HG03159 (cell line): ENCODE measurements at regions not wholly inside any gene's neighbourhood (a gene's known extent, or its start where the extent isn't known, plus 50 kb on each side); places are given as distances from the start of the nearest gene placed in this dataset.

Experiments used
- ATAC-seq: cut with Tn5 transposase; IDR thresholded peaks from one replicate; pipeline ENCODE4 v1.9.1; 2021; ENCODE audit warnings: mild to moderate bottlenecking, moderate library complexity; ENCODE audit not compliant: unreplicated experiment

GRCh38 chr20:60238992-60239660, 280.9 kb downstream of the CDH26 start:
- ATAC-seq = no peak

GRCh38 chr20:60239956-60240355, 281.7 kb downstream of the CDH26 start:
- no peak for ATAC-seq

- no peak for ATAC-seq
Measured at GRCh38 chr20:60240415-60240814, 282.2 kb downstream of the CDH26 start.

- no peak for ATAC-seq
Measured at GRCh38 chr20:60240986-60241385, 282.8 kb downstream of the CDH26 start.

- ATAC-seq = no peak
Measured at GRCh38 chr20:60242836-60243505, 284.7 kb downstream of the CDH26 start.

GRCh38 chr20:60244373-60245146, 286.3 kb downstream of the CDH26 start:
- no peak for ATAC-seq

GRCh38 chr20:60246751-60247150, 288.5 kb downstream of the CDH26 start:
- no peak for ATAC-seq

- ATAC-seq = no peak
Measured at GRCh38 chr20:60249436-60249835, 291.2 kb downstream of the CDH26 start.

- ATAC-seq = no peak
Measured at GRCh38 chr20:60250251-60250650, 292.0 kb downstream of the CDH26 start.

- no peak for ATAC-seq
Measured at GRCh38 chr20:60252866-60253265, 294.6 kb downstream of the CDH26 start.

- no peak for ATAC-seq
Measured at GRCh38 chr20:60253471-60253870, 295.2 kb downstream of the CDH26 start.

- no peak for ATAC-seq
Measured at GRCh38 chr20:60254901-60255411, 296.7 kb downstream of the CDH26 start.

GRCh38 chr20:60255415-60255814, 297.2 kb downstream of the CDH26 start:
- no peak for ATAC-seq

GRCh38 chr20:60255866-60256265, 297.6 kb downstream of the CDH26 start:
- ATAC-seq = no peak

GRCh38 chr20:60256811-60257210, 298.6 kb downstream of the CDH26 start:
- no peak for ATAC-seq

- no peak for ATAC-seq
Measured at GRCh38 chr20:60257671-60258070, 299.4 kb downstream of the CDH26 start.

GRCh38 chr20:60258255-60258863, 300.1 kb downstream of the CDH26 start:
- no peak for ATAC-seq

- ATAC-seq = no peak
Measured at GRCh38 chr20:60261333-60261732, 303.1 kb downstream of the CDH26 start.

- no peak for ATAC-seq
Measured at GRCh38 chr20:60262967-60263603, 304.9 kb downstream of the CDH26 start.

GRCh38 chr20:60263725-60264709, 305.8 kb downstream of the CDH26 start:
- ATAC-seq = no peak
